Lower leg skin (tissue), 3 donors: ENCODE measurements at regions not wholly inside any gene's neighbourhood (a gene's known extent, or its start where the extent isn't known, plus 50 kb on each side); places are given as distances from the start of the nearest gene placed in this dataset.

ENCODE experiments used
- POLR2A ChIP-seq, 2 donors: fragments of 450-650 bp; IDR thresholded peaks; one replicate each; pipeline ENCODE4 v1.6.1; 2016 to 2017; ENCODE audit warnings: antibody characterized with exemption in 2 of 2, mild to moderate bottlenecking in 1 of 2, moderate library complexity in 1 of 2
- TF ChIP-seq, protein P1 (sequence below), 3 donors: fragments of 450-650 bp; IDR thresholded peaks; one replicate each; pipeline ENCODE4 v1.5.1; 2016; ENCODE audit warnings: antibody characterized with exemption in 3 of 3, mild to moderate bottlenecking in 3 of 3, moderate library complexity in 2 of 3

DNA sequence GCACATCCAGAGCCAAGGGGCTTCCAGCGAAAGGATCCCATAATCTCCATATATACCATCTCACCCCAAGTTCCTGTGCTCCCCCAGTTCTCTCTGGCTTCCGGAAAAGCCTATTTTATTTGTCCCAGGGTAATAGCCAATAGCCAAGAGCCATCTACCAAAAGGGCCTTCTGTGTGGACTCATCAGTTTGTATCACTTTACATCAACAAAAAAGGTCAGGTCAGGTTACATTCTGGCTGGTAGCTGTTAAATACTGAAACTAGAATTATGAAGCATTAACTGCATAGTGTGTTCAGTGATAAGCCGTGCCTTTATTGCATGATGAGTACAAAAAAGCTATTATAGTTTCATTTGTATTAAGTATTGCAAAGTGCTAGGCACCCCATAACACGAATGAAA, 223.7 kb downstream of the IRS1 start:
- TF ChIP-seq, protein P1, sequence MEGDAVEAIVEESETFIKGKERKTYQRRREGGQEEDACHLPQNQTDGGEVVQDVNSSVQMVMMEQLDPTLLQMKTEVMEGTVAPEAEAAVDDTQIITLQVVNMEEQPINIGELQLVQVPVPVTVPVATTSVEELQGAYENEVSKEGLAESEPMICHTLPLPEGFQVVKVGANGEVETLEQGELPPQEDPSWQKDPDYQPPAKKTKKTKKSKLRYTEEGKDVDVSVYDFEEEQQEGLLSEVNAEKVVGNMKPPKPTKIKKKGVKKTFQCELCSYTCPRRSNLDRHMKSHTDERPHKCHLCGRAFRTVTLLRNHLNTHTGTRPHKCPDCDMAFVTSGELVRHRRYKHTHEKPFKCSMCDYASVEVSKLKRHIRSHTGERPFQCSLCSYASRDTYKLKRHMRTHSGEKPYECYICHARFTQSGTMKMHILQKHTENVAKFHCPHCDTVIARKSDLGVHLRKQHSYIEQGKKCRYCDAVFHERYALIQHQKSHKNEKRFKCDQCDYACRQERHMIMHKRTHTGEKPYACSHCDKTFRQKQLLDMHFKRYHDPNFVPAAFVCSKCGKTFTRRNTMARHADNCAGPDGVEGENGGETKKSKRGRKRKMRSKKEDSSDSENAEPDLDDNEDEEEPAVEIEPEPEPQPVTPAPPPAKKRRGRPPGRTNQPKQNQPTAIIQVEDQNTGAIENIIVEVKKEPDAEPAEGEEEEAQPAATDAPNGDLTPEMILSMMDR (IDR thresholded peaks at IDR 0.05): no peak
- no peak for TF ChIP-seq POLR2A (IDR thresholded peaks at IDR 0.05)
